H1 (cell line): ENCODE measurements at regions not wholly inside any gene's neighbourhood (a gene's known extent, or its start where the extent isn't known, plus 50 kb on each side); places are given as distances from the start of the nearest gene placed in this dataset.

ENCODE experiments used
- CTCF ChIA-PET: fragments of 300-600 bp; sonication (Branson Sonifier 250); formaldehyde crosslinking; loops from one replicate; lab custom pipeline; 2021; ENCODE audit not compliant: partially characterized antibody; lab: Charles Lee
- POLR2A ChIA-PET: fragments of 300-600 bp; sonication (Branson Sonifier 250); formaldehyde crosslinking; loops from one replicate; lab custom pipeline; 2021; ENCODE audit warnings: inconsistent platforms; ENCODE audit not compliant: partially characterized antibody; lab: Charles Lee
- DNase-seq, 2 experiments: peaks; one replicate each; pipeline versions ENCODE4 v3.0.0 to v3.0.0-alpha.2; 2010 to 2022; ENCODE audit warnings: low spot score in 2 of 2, low read depth in 1 of 2, mixed read lengths in 1 of 2
- FAIRE-seq: peaks from 2 replicates; lab custom pipeline; 2011; peaks lifted over from hg19 to GRCh38; lab: Jason Lieb, UNC
- H2AFZ ChIP-seq: 2 replicates; pipeline ENCODE4 v1.8.1; 2012; ENCODE audit warnings: low read length, inconsistent platforms
- H2AK5ac ChIP-seq: 2 replicates; pipeline ENCODE4 v1.6.1; 2013; ENCODE audit warnings: low read depth, low read length
- H2BK120ac ChIP-seq: replicated peaks from 2 replicates; pipeline ENCODE3; 2013; ENCODE audit warnings: low read depth, low read length, inconsistent platforms
- H2BK12ac ChIP-seq: 2 replicates; pipeline ENCODE4 v1.6.1; 2013; ENCODE audit warnings: low read depth, low read length
- H2BK15ac ChIP-seq: 2 replicates; pipeline ENCODE4 v1.6.1; 2013; ENCODE audit warnings: low read length
- H2BK20ac ChIP-seq: 2 replicates; pipeline ENCODE4 v1.6.1; 2013; ENCODE audit warnings: low read length
- H2BK5ac ChIP-seq: 2 replicates; pipeline ENCODE4 v1.6.1; 2013; ENCODE audit warnings: low read depth, low read length
- H3K14ac ChIP-seq: 2 replicates; pipeline ENCODE4 v1.6.1; 2013; ENCODE audit warnings: inconsistent platforms; ENCODE audit not compliant: insufficient read length
- H3K18ac ChIP-seq: 2 replicates; pipeline ENCODE4 v1.6.1; 2013; ENCODE audit warnings: low read length; ENCODE audit errors: extremely low read depth
- H3K23ac ChIP-seq: 2 replicates; pipeline ENCODE4 v1.6.1; 2013; ENCODE audit warnings: inconsistent platforms; ENCODE audit not compliant: insufficient read length
- H3K23me2 ChIP-seq: 2 replicates; pipeline ENCODE4 v1.6.1; 2013; ENCODE audit warnings: low read depth, low read length
- H3K27ac ChIP-seq: 2 replicates; pipeline ENCODE4 v1.6.1; 2011; ENCODE audit warnings: low read depth, low read length, inconsistent platforms
- H3K27me3 ChIP-seq, 4 experiments: replicated peaks in 1 of 4; 1 replicate in 1 of 4; 2 replicates in 3 of 4; pipeline versions ENCODE4 v1.6.1 to v1.8.1; 2011 to 2013; ENCODE audit warnings: low read length in 3 of 4, mild to moderate bottlenecking in 3 of 4, inconsistent platforms in 2 of 4, mixed read lengths in 2 of 4, moderate library complexity in 1 of 4; ENCODE audit not compliant: control insufficient read depth in 3 of 4, insufficient read depth in 3 of 4; ENCODE audit errors: extremely low read depth in 1 of 4
- H3K36me3 ChIP-seq, 4 experiments: 2 replicates each; pipeline versions ENCODE4 v1.6.1 to v1.8.1; 2011 to 2013; ENCODE audit warnings: mild to moderate bottlenecking in 4 of 4, low read length in 3 of 4, moderate library complexity in 2 of 4, control low read depth in 1 of 4, inconsistent platforms in 1 of 4; ENCODE audit not compliant: insufficient read depth in 4 of 4, control insufficient read depth in 2 of 4
- H3K4ac ChIP-seq: replicated peaks from 2 replicates; pipeline ENCODE3; 2013; ENCODE audit warnings: low read length, low read depth, mixed read lengths, inconsistent platforms; ENCODE audit not compliant: insufficient read length
- H3K4me1 ChIP-seq, 4 experiments: replicated peaks in 1 of 4; 1 replicate in 1 of 4; 2 replicates in 3 of 4; pipeline versions ENCODE4 v1.6.1 to v1.8.1; 2011 to 2013; ENCODE audit warnings: low read length in 3 of 4, inconsistent platforms in 2 of 4, mixed read lengths in 1 of 4; ENCODE audit not compliant: insufficient read depth in 4 of 4, control insufficient read depth in 3 of 4
- H3K4me2 ChIP-seq, 2 experiments: 2 replicates each; pipeline versions ENCODE4 v1.6.1 to v1.8.1; 2011 to 2013; ENCODE audit warnings: low read depth in 2 of 2, low read length in 2 of 2, control low read depth in 1 of 2, inconsistent platforms in 1 of 2, mild to moderate bottlenecking in 1 of 2; ENCODE audit not compliant: insufficient read depth in 1 of 2
- H3K4me3 ChIP-seq, 4 experiments: fragments of 200-600, 300-600 bp in 1 of 4; sonication (generic), shearing (Covaris generic), sonication (Bioruptor Twin) in 1 of 4; 2 replicates each; pipeline versions ENCODE4 v1.5.1 to v1.8.1; 2011 to 2016; ENCODE audit warnings: low read length in 4 of 4, low read depth in 3 of 4, control low read depth in 2 of 4, inconsistent platforms in 2 of 4, mild to moderate bottlenecking in 2 of 4, mixed read lengths in 1 of 4, moderate library complexity in 1 of 4; ENCODE audit not compliant: insufficient read depth in 2 of 4; ENCODE audit errors: extremely low read depth in 1 of 4
- H3K56ac ChIP-seq: replicated peaks from 2 replicates; pipeline ENCODE3; 2013; ENCODE audit warnings: low read depth, mild to moderate bottlenecking, mixed read lengths, low read length, inconsistent platforms; ENCODE audit not compliant: insufficient read length
- H3K79me1 ChIP-seq: 2 replicates; pipeline ENCODE4 v1.6.1; 2013; ENCODE audit warnings: low read depth, low read length, control low read depth
- H3K79me2 ChIP-seq, 2 experiments: 2 replicates each; pipeline versions ENCODE4 v1.6.1 to v1.8.1; 2012 to 2013; ENCODE audit warnings: low read length in 2 of 2, mild to moderate bottlenecking in 2 of 2, inconsistent platforms in 1 of 2; ENCODE audit not compliant: insufficient read depth in 2 of 2, control insufficient read depth in 1 of 2
- H3K9ac ChIP-seq, 4 experiments: replicated peaks in 1 of 4; 1 replicate in 1 of 4; 2 replicates in 3 of 4; pipeline versions ENCODE4 v1.6.1 to v1.8.1; 2011 to 2013; ENCODE audit warnings: low read depth in 3 of 4, low read length in 3 of 4, control low read depth in 2 of 4, mild to moderate bottlenecking in 2 of 4, moderate library complexity in 2 of 4, inconsistent platforms in 1 of 4; ENCODE audit errors: extremely low read depth in 1 of 4
- H3K9me3 ChIP-seq, 2 experiments: 2 replicates each; pipeline versions ENCODE4 v1.6.1 to v1.8.1; 2012 to 2013; ENCODE audit warnings: mild to moderate bottlenecking in 2 of 2, moderate library complexity in 2 of 2, control low read depth in 1 of 2, inconsistent platforms in 1 of 2, low read depth in 1 of 2, low read length in 1 of 2, mixed read lengths in 1 of 2; ENCODE audit not compliant: insufficient read depth in 2 of 2
- H4K20me1 ChIP-seq, 2 experiments: replicated peaks in 1 of 2; 2 replicates each; pipeline versions ENCODE3 to v1.8.1; 2011 to 2013; ENCODE audit warnings: inconsistent platforms in 2 of 2, low read length in 2 of 2, mild to moderate bottlenecking in 1 of 2; ENCODE audit not compliant: insufficient read depth in 2 of 2, control insufficient read depth in 1 of 2
- H4K5ac ChIP-seq: 2 replicates; pipeline ENCODE4 v1.6.1; 2013; ENCODE audit warnings: low read length, low read depth, mixed read lengths, inconsistent platforms; ENCODE audit not compliant: insufficient read length
- H4K8ac ChIP-seq: 2 replicates; pipeline ENCODE4 v1.8.0; 2013; ENCODE audit warnings: mild to moderate bottlenecking, moderate library complexity, low read length, inconsistent platforms; ENCODE audit not compliant: insufficient read depth; ENCODE audit errors: extremely low read depth
- H4K91ac ChIP-seq: replicated peaks from 2 replicates; pipeline ENCODE3; 2013; ENCODE audit warnings: low read length, mixed read lengths, inconsistent platforms; ENCODE audit not compliant: insufficient read length
- BACH1 ChIP-seq: IDR thresholded peaks from 2 replicates; pipeline ENCODE4 v1.6.1; 2012; ENCODE audit warnings: low read length, improper control_type of control experiment
- BRCA1 ChIP-seq: IDR thresholded peaks from 2 replicates; pipeline ENCODE4 v1.6.1; 2012; ENCODE audit warnings: low read depth, low read length, improper control_type of control experiment
- CREB1 ChIP-seq: IDR thresholded peaks from 2 replicates; pipeline ENCODE4 v1.6.1; 2012; ENCODE audit warnings: inconsistent platforms
- E2F6 ChIP-seq: IDR thresholded peaks from 2 replicates; pipeline ENCODE4 v1.6.1; 2012; ENCODE audit warnings: inconsistent platforms
- GTF2F1 ChIP-seq: IDR thresholded peaks from 2 replicates; pipeline ENCODE4 v1.6.1; 2012; ENCODE audit warnings: low read depth, low read length, improper control_type of control experiment, borderline replicate concordance
- PHF8 ChIP-seq: fragments of 200-600 bp; sonication (generic); conservative IDR thresholded peaks from 2 replicates; pipeline ENCODE4 v1.7.1; 2012; ENCODE audit warnings: low read depth, mild to moderate bottlenecking, inconsistent platforms, low read length, moderate library complexity
- SP2 ChIP-seq: IDR thresholded peaks from 2 replicates; pipeline ENCODE4 v1.6.1; 2012; ENCODE audit warnings: mild to moderate bottlenecking, low read length, inconsistent platforms
- TEAD4 ChIP-seq: IDR thresholded peaks from 2 replicates; pipeline ENCODE4 v1.6.1; 2012; ENCODE audit warnings: low read depth, low read length, inconsistent platforms, mixed read lengths
- whole genome bisulfite sequencing, 2 experiments: shearing (Covaris generic) in 1 of 2; methylation state at CpG; one replicate each; pipeline versions ENCODE4 v1.1.6 to v1.1.7; 2013 to 2015; ENCODE audit warnings: low lambda C conversion rate in 2 of 2, mixed read lengths in 2 of 2, inconsistent platforms in 1 of 2, low coverage in 1 of 2, missing lambda C conversion rate in 1 of 2; ENCODE audit not compliant: insufficient replicate concordance in 2 of 2, insufficient coverage in 1 of 2, insufficient read length in 1 of 2; ENCODE audit errors: extremely low coverage in 1 of 2, missing lambda C conversion rate in 1 of 2; 5-methylcytosine and 5-hydroxymethylcytosine counted together
- TF ChIP-seq, protein P1 (sequence below): IDR thresholded peaks from 2 replicates; pipeline ENCODE4 v1.6.1; 2012; ENCODE audit warnings: inconsistent platforms

DNA sequence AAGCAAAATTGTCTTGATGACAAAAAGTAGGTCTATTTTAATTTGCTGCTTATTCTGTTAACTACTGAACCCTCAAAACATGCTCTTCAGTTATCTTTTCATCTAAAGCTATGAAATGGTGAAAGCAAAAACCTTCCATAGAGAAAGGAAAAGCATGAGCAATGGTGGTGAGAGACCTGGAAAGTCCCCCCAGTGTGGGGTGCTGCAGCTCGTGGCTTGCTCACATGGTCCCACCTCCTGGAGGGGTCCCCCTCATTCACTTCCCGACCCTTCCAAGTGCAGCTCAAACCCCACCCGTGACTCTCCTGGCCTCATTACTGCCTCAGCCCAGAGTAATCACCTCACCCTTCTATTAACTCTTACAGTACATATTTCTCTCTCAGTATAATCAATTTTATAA lies 301.8 kb upstream of the HNRNPA3 start:
- H2BK12ac ChIP-seq, result no peak overlapping the region
- H4K91ac ChIP-seq, result no peak overlapping the region
- TF ChIP-seq BRCA1, result no peak
- no peak for TF ChIP-seq BACH1
- no peak for TF ChIP-seq TEAD4
- TF ChIP-seq PHF8, result no peak
- TF ChIP-seq, protein P1, sequence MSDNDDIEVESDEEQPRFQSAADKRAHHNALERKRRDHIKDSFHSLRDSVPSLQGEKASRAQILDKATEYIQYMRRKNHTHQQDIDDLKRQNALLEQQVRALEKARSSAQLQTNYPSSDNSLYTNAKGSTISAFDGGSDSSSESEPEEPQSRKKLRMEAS, result no peak
- TF ChIP-seq SP2, result no peak
- TF ChIP-seq E2F6, result no peak
- no peak for TF ChIP-seq CREB1
- no peak for TF ChIP-seq GTF2F1
- H2BK120ac ChIP-seq, result no peak overlapping the region
- no peak overlapping the region for H3K56ac ChIP-seq
- no peak overlapping the region for H3K4me2 ChIP-seq
- H3K9me3 ChIP-seq, result no peaks in the 10 kb centered on the region
- POLR2A ChIA-PET, result no interaction called here
- H2BK20ac ChIP-seq, result no peak overlapping the region
- no peak overlapping the region for H3K9ac ChIP-seq
- no peak for FAIRE-seq
- H2BK5ac ChIP-seq, result no peak overlapping the region
- H3K79me1 ChIP-seq, result no peaks in the 10 kb centered on the region
- no peak overlapping the region for H2AK5ac ChIP-seq
- no peaks in the 10 kb centered on the region for H3K27me3 ChIP-seq
- no peak overlapping the region for H2AFZ ChIP-seq
- H4K5ac ChIP-seq, result no peak overlapping the region
- no peak for DNase-seq
- H3K23me2 ChIP-seq, result no peaks in the 10 kb centered on the region
- H4K20me1 ChIP-seq, result no peaks in the 10 kb centered on the region
- no peaks in the 10 kb centered on the region for H3K4me1 ChIP-seq
- no peak overlapping the region for H3K23ac ChIP-seq
- H2BK15ac ChIP-seq, result no peak overlapping the region
- no peak overlapping the region for H4K8ac ChIP-seq
- 76% methylated on average over 3 of the region's 3 CpGs; no CpG with 5 or more reads in 1 of the 2 experiments for WGBS, 2 experiments
- H3K14ac ChIP-seq, result no peak overlapping the region
- no peak overlapping the region for H3K18ac ChIP-seq
- no peaks in the 10 kb centered on the region for H3K36me3 ChIP-seq
- CTCF ChIA-PET, result interaction anchor here (0.5 to 0.6 kb wide), 5 partner anchors 11 to 753 kb away, joined by 3 to 5 read pairs (median 3); no protein-coding TSS in a partner anchor
- no peak overlapping the region for H3K4ac ChIP-seq
- H3K4me3 ChIP-seq, result no peak overlapping the region
- H3K79me2 ChIP-seq, result no peaks in the 10 kb centered on the region
- no peak overlapping the region for H3K27ac ChIP-seq
